ENCODE measurements at regions not wholly inside any gene's neighbourhood (a gene's known extent, or its start where the extent isn't known, plus 50 kb on each side); places are given as distances from the start of the nearest gene placed in this dataset.

DNA sequence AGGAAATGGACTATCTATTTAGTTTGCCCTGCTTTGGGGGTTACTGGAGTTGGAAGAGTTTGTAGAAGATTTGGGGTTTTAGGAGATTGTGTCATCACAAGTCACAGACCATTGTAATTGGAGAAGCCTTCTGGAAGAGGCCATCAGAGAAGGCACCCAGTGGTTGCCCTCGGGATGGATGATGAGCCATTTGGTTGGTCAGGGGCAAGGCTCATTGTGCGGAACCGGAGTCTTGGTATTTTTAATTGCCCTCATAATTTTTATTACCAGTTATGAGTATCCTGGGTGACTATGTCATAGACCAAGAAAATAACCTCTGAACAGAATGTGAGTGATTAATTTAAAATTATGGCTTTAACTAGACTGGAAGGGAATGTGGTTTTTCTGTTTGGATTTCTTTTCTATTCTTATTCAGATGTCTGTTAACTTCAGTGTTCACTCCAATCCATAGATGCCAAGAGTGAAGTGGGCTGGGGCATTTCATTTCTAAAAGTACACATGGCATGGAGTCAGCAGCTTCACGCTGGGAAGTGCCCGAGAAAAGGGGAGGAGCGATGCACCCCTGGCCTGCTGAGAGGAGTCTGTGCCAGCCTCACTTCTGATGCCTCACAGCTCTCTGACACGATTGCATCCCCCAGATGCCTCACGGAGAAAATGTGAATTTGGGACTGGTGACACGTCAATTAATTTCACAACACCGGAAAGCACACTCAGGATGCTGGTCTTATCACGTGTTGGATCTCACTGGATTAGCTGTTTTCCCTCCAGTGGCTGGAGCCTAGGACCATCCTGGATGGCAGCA lies 225.6 kb upstream of the IGFBP3 start (continued):
- no peak for TF ChIP-seq NRF1 (IDR thresholded peaks at IDR 0.05; ENCODE audit: low read depth, low read length)
- no peak for TF ChIP-seq SUZ12 (IDR thresholded peaks at IDR 0.05; ENCODE audit: low read length)
- TF ChIP-seq PHF8 (conservative IDR thresholded peaks at IDR 0.05; ENCODE audit: low read depth, low read length) = no peak

All from H1 (cell line).